Testis (tissue), 2 donors: ENCODE measurements at regions not wholly inside any gene's neighbourhood (a gene's known extent, or its start where the extent isn't known, plus 50 kb on each side); places are given as distances from the start of the nearest gene placed in this dataset.

Experiments
- DNase-seq: peaks from one replicate; pipeline ENCODE4 v3.0.0-alpha.2; 2019
- H3K27ac ChIP-seq, 2 donors: fragments of 200-600 bp; sonication (generic); one replicate each; pipeline ENCODE4 v1.5.1; 2019
- H3K27me3 ChIP-seq: fragments of 200-600 bp; sonication (generic); one replicate; pipeline ENCODE4 v1.5.1; 2019
- H3K36me3 ChIP-seq: fragments of 200-600 bp; sonication (generic); one replicate; pipeline ENCODE4 v1.5.1; 2017; ENCODE audit warnings: low read depth; ENCODE audit errors: missing control alignments
- H3K4me1 ChIP-seq: fragments of 200-600 bp; sonication (generic); one replicate; pipeline ENCODE4 v1.5.1; 2019
- H3K4me3 ChIP-seq, 2 donors: fragments of 200-600 bp; sonication (generic); one replicate each; pipeline ENCODE4 v1.5.1; 2017 to 2019
- H3K9me3 ChIP-seq: fragments of 200-600 bp; sonication (generic); one replicate; pipeline ENCODE4 v1.5.1; 2017
- CTCF ChIP-seq, 3 experiments: fragments of 450-650 bp in 2 of 3; fragments of 200-600 bp in 1 of 3; sonication (generic) in 1 of 3; IDR thresholded peaks; one replicate each; pipeline ENCODE4 v1.5.1; 2016 to 2019; ENCODE audit warnings: antibody characterized with exemption in 3 of 3, mild to moderate bottlenecking in 2 of 3, moderate library complexity in 1 of 3
- POLR2A ChIP-seq: fragments of 450-650 bp; IDR thresholded peaks from one replicate; pipeline ENCODE4 v1.6.1; 2017; ENCODE audit warnings: antibody characterized with exemption, mild to moderate bottlenecking, moderate library complexity
- WGBS, 2 donors: methylation state at CpG; one replicate each; pipeline ENCODE4 v1.1.5; 2018; 5-methylcytosine and 5-hydroxymethylcytosine counted together
- intact Hi-C: fragments of 100-400 bp; cut with DNase I; formaldehyde crosslinking; loops from one replicate; pipeline ENCODE4 v1.15.1; 2023; ENCODE audit warnings: low total_unique reads

- WGBS, 2 donors: 84 to 92% methylated on average over 1 of the region's 1 CpG
- DNase-seq: no peak
- intact Hi-C loops: no loop called here
- H3K4me3 ChIP-seq: no peak overlapping the region
- TF ChIP-seq CTCF (IDR thresholded peaks at IDR 0.05): no peak
- TF ChIP-seq POLR2A: no peak
- no peaks in the 10 kb centered on the region for H3K27me3 ChIP-seq
- no peak overlapping the region for H3K27ac ChIP-seq
- H3K36me3 ChIP-seq: no peaks in the 10 kb centered on the region
- H3K4me1 ChIP-seq: no peaks in the 10 kb centered on the region
- no peaks in the 10 kb centered on the region for H3K9me3 ChIP-seq
Measured at GRCh38 chr2:103823847-103824246, 1030.1 kb upstream of the POU3F3 start.

GRCh38 chr2:103847276-103847675 is 1006.6 kb upstream of the POU3F3 start:
- TF ChIP-seq POLR2A (no peak), CTCF (IDR thresholded peaks at IDR 0.05) (no peak)
- no peak for DNase-seq
- H3K4me1 ChIP-seq: no peaks in the 10 kb centered on the region
- H3K4me3 ChIP-seq: no peak overlapping the region
- WGBS, 2 donors: 87 to 92% methylated on average over 2 of the region's 2 CpGs
- intact Hi-C loops: no loop called here
- H3K27me3 ChIP-seq: no peaks in the 10 kb centered on the region
- H3K9me3 ChIP-seq: no peaks in the 10 kb centered on the region
- no peaks in the 10 kb centered on the region for H3K36me3 ChIP-seq
- H3K27ac ChIP-seq: no peak overlapping the region

- 64 to 69% methylated on average over 2 of the region's 2 CpGs for WGBS, 2 donors
Measured at GRCh38 chr2:103859238-103859637, 994.7 kb upstream of the POU3F3 start.

GRCh38 chr2:103860016-103860415 is 993.9 kb upstream of the POU3F3 start:
- TF ChIP-seq CTCF (IDR thresholded peaks at IDR 0.05): no peak
- TF ChIP-seq POLR2A: no peak
- intact Hi-C loops: no loop called here
- 72 to 99% methylated on average over 2 of the region's 2 CpGs for WGBS, 2 donors

More at GRCh38 chr2:103859238-103859637, 994.7 kb upstream of the POU3F3 start:
- Histone ChIP-seq H3K4me3 (no peak overlapping the region), H3K4me1 (no peaks in the 10 kb centered on the region), H3K36me3 (no peaks in the 10 kb centered on the region), H3K9me3 (no peaks in the 10 kb centered on the region), H3K27me3 (no peaks in the 10 kb centered on the region), H3K27ac (no peak overlapping the region)
- TF ChIP-seq CTCF (IDR thresholded peaks at IDR 0.05) (no peak), POLR2A (no peak)
- intact Hi-C loops: no loop called here
- DNase-seq: no peak

GRCh38 chr2:103868396-103868795 is 985.5 kb upstream of the POU3F3 start:
- Histone ChIP-seq H3K4me3 (no peak overlapping the region), H3K9me3 (no peaks in the 10 kb centered on the region), H3K27ac (no peak overlapping the region), H3K36me3 (no peaks in the 10 kb centered on the region), H3K27me3 (no peaks in the 10 kb centered on the region), H3K4me1 (no peaks in the 10 kb centered on the region)
- intact Hi-C loops: no loop called here
- 84 to 85% methylated on average over 2 of the region's 2 CpGs for whole genome bisulfite sequencing, 2 donors
- DNase-seq: no peak
- TF ChIP-seq CTCF (IDR thresholded peaks at IDR 0.05) (no peak), POLR2A (no peak)

More at GRCh38 chr2:103860016-103860415, 993.9 kb upstream of the POU3F3 start:
- Histone ChIP-seq H3K4me3 (no peak overlapping the region), H3K4me1 (no peaks in the 10 kb centered on the region), H3K27ac (no peak overlapping the region), H3K36me3 (no peaks in the 10 kb centered on the region), H3K9me3 (no peaks in the 10 kb centered on the region), H3K27me3 (no peaks in the 10 kb centered on the region)
- no peak for DNase-seq
